HCT116 (cell line): ENCODE measurements at regions not wholly inside any gene's neighbourhood (a gene's known extent, or its start where the extent isn't known, plus 50 kb on each side); places are given as distances from the start of the nearest gene placed in this dataset.

Experiments used
- ATAC-seq: fragments of 200-7000 bp; cut with Tn5 transposase; 2 replicates; pipeline ENCODE4 v1.9.1; 2020; ENCODE audit warnings: mild to moderate bottlenecking, moderate library complexity
- BruUV-seq: library from RNA; stranded (reverse); fragments of 400-500 nt; replicated peaks from 2 replicates; lab custom pipeline; 2021; lab: Mats Ljungman, UMichigan
- CTCF ChIA-PET: fragments of 300-600 bp; sonication (Branson Sonifier 250); formaldehyde crosslinking; loops from one replicate; lab custom pipeline; 2021; ENCODE audit warnings: antibody characterized with exemption; lab: Charles Lee
- POLR2A ChIA-PET: fragments of 300-600, 350-600 bp; sonication (Branson Sonifier 250); formaldehyde crosslinking; loops from one replicate; lab custom pipeline; 2021; ENCODE audit warnings: antibody characterized with exemption; lab: Charles Lee
- RAD21 ChIA-PET, 2 experiments: fragments of 300-600 bp; sonication (Branson Sonifier 250); formaldehyde crosslinking; loops; one replicate each; lab custom pipeline; 2023; ENCODE audit warnings: low total read pairs in 2 of 2; ENCODE audit not compliant: uncharacterized antibody in 2 of 2, unreplicated experiment in 2 of 2, low non-redundant PET in 1 of 2; lab: Charles Lee
- DNase-seq: peaks from one replicate; pipeline ENCODE4 v3.0.0-alpha.2; 2010; ENCODE audit warnings: low read depth, low spot score
- H2AFZ ChIP-seq: fragments of 200-600 bp; shearing (Covaris generic), sonication (generic); 2 replicates; pipeline ENCODE4 v1.6.1; 2017; ENCODE audit warnings: low read depth, mixed run types, mixed read lengths, antibody characterized with exemption, low read length; ENCODE audit not compliant: poor library complexity, severe bottlenecking
- H3K27ac ChIP-seq: 2 replicates; pipeline ENCODE4 v1.5.1; 2012; ENCODE audit warnings: low read depth, low read length
- H3K27me3 ChIP-seq: fragments of 200-600 bp; sonication (generic); 2 replicates; pipeline ENCODE4 v1.6.1; 2016; ENCODE audit warnings: mixed run types, low read length, mixed read lengths; ENCODE audit not compliant: insufficient read depth
- H3K36me3 ChIP-seq, 2 experiments: fragments of 200-500 bp in 1 of 2; fragments of 200-600 bp in 1 of 2; sonication (Bioruptor generic) in 1 of 2; sonication (generic) in 1 of 2; 2 replicates each; pipeline versions ENCODE4 v1.5.1 to v1.6.1; 2014 to 2016; ENCODE audit warnings: low read length in 2 of 2, inconsistent platforms in 1 of 2, mixed read lengths in 1 of 2, mixed run types in 1 of 2; ENCODE audit not compliant: insufficient read depth in 2 of 2, control insufficient read depth in 1 of 2
- H3K4me1 ChIP-seq, 2 experiments: fragments of 200-600 bp in 1 of 2; sonication (generic) in 1 of 2; 2 replicates each; pipeline versions ENCODE4 v1.5.1 to v1.6.1; 2012 to 2017; ENCODE audit warnings: low read length in 2 of 2, inconsistent platforms in 1 of 2, mild to moderate bottlenecking in 1 of 2, mixed read lengths in 1 of 2, mixed run types in 1 of 2, moderate library complexity in 1 of 2; ENCODE audit not compliant: insufficient read depth in 2 of 2, control insufficient read depth in 1 of 2
- H3K4me2 ChIP-seq: fragments of 200-600 bp; sonication (generic); 2 replicates; pipeline ENCODE4 v1.6.1; 2017; ENCODE audit warnings: mixed run types, low read length, mixed read lengths
- H3K4me3 ChIP-seq, 2 experiments: fragments of 200-600 bp in 1 of 2; sonication (generic) in 1 of 2; replicated peaks in 1 of 2; 2 replicates each; pipeline ENCODE4 v1.5.1; 2011 to 2016; ENCODE audit warnings: low read length in 2 of 2, control low read depth in 1 of 2, low read depth in 1 of 2, mild to moderate bottlenecking in 1 of 2, mixed read lengths in 1 of 2, mixed run types in 1 of 2
- H3K79me2 ChIP-seq: fragments of 200-600 bp; sonication (generic); 2 replicates; pipeline ENCODE4 v1.6.1; 2017; ENCODE audit warnings: mild to moderate bottlenecking, mixed run types, low read length, moderate library complexity, mixed read lengths; ENCODE audit not compliant: insufficient read depth
- H3K9ac ChIP-seq: fragments of 200-600 bp; sonication (generic); 2 replicates; pipeline ENCODE4 v1.6.1; 2016; ENCODE audit warnings: low read length, mixed read lengths
- H3K9me2 ChIP-seq: fragments of 200-600 bp; sonication (generic), shearing (Covaris generic); 2 replicates; pipeline ENCODE4 v1.6.1; 2017; ENCODE audit warnings: mixed run types, mild to moderate bottlenecking, moderate library complexity; ENCODE audit not compliant: insufficient read depth
- H3K9me3 ChIP-seq, 2 experiments: fragments of 200-500 bp in 1 of 2; fragments of 200-600 bp in 1 of 2; sonication (Bioruptor generic) in 1 of 2; sonication (generic) in 1 of 2; 2 replicates each; pipeline ENCODE4 v1.6.1; 2014 to 2017; ENCODE audit warnings: low read length in 2 of 2, mixed read lengths in 2 of 2, inconsistent platforms in 1 of 2, low read depth in 1 of 2, mild to moderate bottlenecking in 1 of 2, mixed run types in 1 of 2, moderate library complexity in 1 of 2; ENCODE audit not compliant: control insufficient read depth in 1 of 2, insufficient read depth in 1 of 2
- H4K20me1 ChIP-seq: fragments of 200-600 bp; sonication (generic), shearing (Covaris generic); 2 replicates; pipeline ENCODE4 v1.6.1; 2017; ENCODE audit warnings: mixed run types, mild to moderate bottlenecking, moderate library complexity; ENCODE audit not compliant: insufficient read depth
- CBX3 ChIP-seq: IDR thresholded peaks from 2 replicates; pipeline ENCODE4 v1.6.1; 2012; ENCODE audit warnings: low read depth
- EGR1 ChIP-seq: IDR thresholded peaks from 2 replicates; pipeline ENCODE4 v1.6.1; 2012; ENCODE audit warnings: low read depth
- ELF1 ChIP-seq: IDR thresholded peaks from 2 replicates; pipeline ENCODE4 v1.6.1; 2012; ENCODE audit warnings: low read depth, borderline replicate concordance
- EZH2 ChIP-seq: fragments of 200-600 bp; sonication (generic); IDR thresholded peaks from 2 replicates; pipeline ENCODE4 v1.6.1; 2017; ENCODE audit warnings: antibody characterized with exemption, mixed run types
- EZH2phosphoT487 ChIP-seq: fragments of 200-600 bp; IDR thresholded peaks from 2 replicates; pipeline ENCODE4 v1.6.1; 2018; ENCODE audit warnings: antibody characterized with exemption, borderline replicate concordance
- FOSL1 ChIP-seq: IDR thresholded peaks from 2 replicates; pipeline ENCODE4 v1.6.1; 2012; ENCODE audit warnings: low read depth
- JUND ChIP-seq: IDR thresholded peaks from 2 replicates; pipeline ENCODE4 v1.6.1; 2012
- MAX ChIP-seq: IDR thresholded peaks from 2 replicates; pipeline ENCODE4 v1.6.1; 2012
- POLR2A ChIP-seq: IDR thresholded peaks from 2 replicates; pipeline ENCODE4 v1.7.0; 2011; ENCODE audit warnings: borderline replicate concordance; ENCODE audit not compliant: insufficient read depth, insufficient read length; ENCODE audit errors: extremely low read depth
- SIN3A ChIP-seq: IDR thresholded peaks from 2 replicates; pipeline ENCODE4 v1.6.1; 2012; ENCODE audit warnings: low read depth
- TCF7L2 ChIP-seq: IDR thresholded peaks from 2 replicates; pipeline ENCODE4 v1.7.0; 2011; ENCODE audit warnings: borderline replicate concordance, inconsistent platforms; ENCODE audit not compliant: insufficient read depth, insufficient read length; ENCODE audit errors: extremely low read depth
- ZBTB33 ChIP-seq: IDR thresholded peaks from 2 replicates; pipeline ENCODE4 v1.6.1; 2011; ENCODE audit warnings: mild to moderate bottlenecking, low read length, moderate library complexity; ENCODE audit not compliant: insufficient replicate concordance; ENCODE audit errors: extremely low read depth
- ZFX ChIP-seq: fragments of 450-650 bp; IDR thresholded peaks from 2 replicates; pipeline ENCODE4 v1.6.1; 2017
- intact Hi-C: fragments of 100-400 bp; cut with micrococcal nuclease; formaldehyde crosslinking; loops from 2 replicates; pipeline ENCODE4 v1.10.0; 2022
- TF ChIP-seq, protein P1 (sequence below): IDR thresholded peaks from 2 replicates; pipeline ENCODE4 v1.6.1; 2012

- H3K27me3 ChIP-seq = no peaks in the 10 kb centered on the region
- ATAC-seq = no peak
- TF ChIP-seq EGR1 (no peak), TCF7L2 (no peak), ELF1 (no peak), FOSL1 (no peak), CBX3 (no peak), MAX (no peak), SIN3A (no peak), EZH2 (no peak), JUND (no peak), ZFX (no peak), EZH2phosphoT487 (no peak), POLR2A (no peak), ZBTB33 (no peak)
- TF ChIP-seq, protein P1, sequence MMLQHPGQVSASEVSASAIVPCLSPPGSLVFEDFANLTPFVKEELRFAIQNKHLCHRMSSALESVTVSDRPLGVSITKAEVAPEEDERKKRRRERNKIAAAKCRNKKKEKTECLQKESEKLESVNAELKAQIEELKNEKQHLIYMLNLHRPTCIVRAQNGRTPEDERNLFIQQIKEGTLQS = no peak
- TF ChIP-seq, all 23 proteins: peak for 0
- Histone ChIP-seq H3K4me1 (no peaks in the 10 kb centered on the region), H4K20me1 (no peaks in the 10 kb centered on the region), H2AFZ (no peak overlapping the region), H3K4me2 (no peak overlapping the region), H3K9me3 (no peaks in the 10 kb centered on the region), H3K79me2 (no peaks in the 10 kb centered on the region), H3K27ac (no peak overlapping the region), H3K36me3 (no peaks in the 10 kb centered on the region), H3K4me3 (no peak overlapping the region), H3K9ac (no peak overlapping the region), H3K9me2 (no peaks in the 10 kb centered on the region)
- POLR2A ChIA-PET = no interaction called here
- intact Hi-C loops = no loop called here
- RAD21 ChIA-PET = no interaction called here
- BruUV-seq = no TSS peak
- CTCF ChIA-PET = no interaction called here
- DNase-seq = no peak
Observed at GRCh38 chr12:63354969-63355368, 204.0 kb upstream of the AVPR1A start.
